H1 (cell line): ENCODE measurements at regions not wholly inside any gene's neighbourhood (a gene's known extent, or its start where the extent isn't known, plus 50 kb on each side); places are given as distances from the start of the nearest gene placed in this dataset.

Source experiments
- CBX8 ChIP-seq: fragments of 300-800, 300-1000 bp; sonication (generic); IDR thresholded peaks from 2 replicates; pipeline ENCODE4 v1.7.1; 2016; ENCODE audit warnings: low read depth, low read length, borderline replicate concordance
- CREB1 ChIP-seq: IDR thresholded peaks from 2 replicates; pipeline ENCODE4 v1.6.1; 2012; ENCODE audit warnings: inconsistent platforms
- EZH2 ChIP-seq: fragments of 200-600 bp; sonication (generic); IDR thresholded peaks from 2 replicates; pipeline ENCODE4 v1.7.1; 2012; ENCODE audit warnings: low read depth, mild to moderate bottlenecking, moderate library complexity, low read length, inconsistent platforms; ENCODE audit not compliant: severe bottlenecking
- JUND ChIP-seq: IDR thresholded peaks from 2 replicates; pipeline ENCODE4 v1.6.1; 2011; ENCODE audit warnings: mild to moderate bottlenecking, improper control_type of control experiment, low read length
- POLR2A ChIP-seq, 2 experiments: IDR thresholded peaks; 1 replicate in 1 of 2; 2 replicates in 1 of 2; pipeline ENCODE4 v1.6.1; 2011; ENCODE audit warnings: low read depth in 2 of 2, low read length in 2 of 2, mild to moderate bottlenecking in 2 of 2; ENCODE audit errors: control extremely low read depth in 1 of 2
- POLR2AphosphoS5 ChIP-seq: IDR thresholded peaks from 2 replicates; pipeline ENCODE4 v1.6.1; 2011; ENCODE audit warnings: low read depth, low read length
- RAD21 ChIP-seq, 2 experiments: IDR thresholded peaks in 1 of 2; conservative IDR thresholded peaks in 1 of 2; 2 replicates each; pipeline ENCODE4 v1.6.1; 2011; ENCODE audit warnings: low read depth in 2 of 2, low read length in 2 of 2, improper control_type of control experiment in 1 of 2, inconsistent platforms in 1 of 2, mild to moderate bottlenecking in 1 of 2, moderate library complexity in 1 of 2
- RBBP5 ChIP-seq: IDR thresholded peaks from 2 replicates; pipeline ENCODE4 v1.7.1; 2012; ENCODE audit warnings: low read depth, mild to moderate bottlenecking, inconsistent platforms, low read length, moderate library complexity, borderline replicate concordance
- SIN3A ChIP-seq, 2 experiments: IDR thresholded peaks in 1 of 2; conservative IDR thresholded peaks in 1 of 2; 2 replicates each; pipeline ENCODE4 v1.6.1; 2011 to 2012; ENCODE audit warnings: low read length in 2 of 2, improper control_type of control experiment in 1 of 2, low read depth in 1 of 2, mild to moderate bottlenecking in 1 of 2
- TCF12 ChIP-seq: IDR thresholded peaks from 2 replicates; pipeline ENCODE4 v1.6.1; 2011; ENCODE audit warnings: low read depth, mild to moderate bottlenecking, low read length
- TEAD4 ChIP-seq: IDR thresholded peaks from 2 replicates; pipeline ENCODE4 v1.6.1; 2012; ENCODE audit warnings: low read depth, low read length, inconsistent platforms, mixed read lengths
- ZNF274 ChIP-seq: IDR thresholded peaks from 2 replicates; pipeline ENCODE4 v1.7.0; 2012; ENCODE audit warnings: low read length, borderline replicate concordance; ENCODE audit errors: extremely low read depth
- TF ChIP-seq, protein P1 (sequence below), 3 experiments: IDR thresholded peaks; 1 replicate in 2 of 3; 2 replicates in 1 of 3; pipeline versions ENCODE4 v1.5.1 to v1.6.1; 2011; ENCODE audit warnings: low read length in 3 of 3, mild to moderate bottlenecking in 3 of 3, inconsistent platforms in 2 of 3, low read depth in 1 of 3, moderate library complexity in 1 of 3; ENCODE audit not compliant: insufficient read depth in 1 of 3; ENCODE audit errors: control extremely low read depth in 1 of 3
- TF ChIP-seq, protein P2 (sequence below): IDR thresholded peaks from 2 replicates; pipeline ENCODE4 v1.6.1; 2011; ENCODE audit warnings: low read depth, mild to moderate bottlenecking, low read length; ENCODE audit not compliant: insufficient read depth

DNA sequence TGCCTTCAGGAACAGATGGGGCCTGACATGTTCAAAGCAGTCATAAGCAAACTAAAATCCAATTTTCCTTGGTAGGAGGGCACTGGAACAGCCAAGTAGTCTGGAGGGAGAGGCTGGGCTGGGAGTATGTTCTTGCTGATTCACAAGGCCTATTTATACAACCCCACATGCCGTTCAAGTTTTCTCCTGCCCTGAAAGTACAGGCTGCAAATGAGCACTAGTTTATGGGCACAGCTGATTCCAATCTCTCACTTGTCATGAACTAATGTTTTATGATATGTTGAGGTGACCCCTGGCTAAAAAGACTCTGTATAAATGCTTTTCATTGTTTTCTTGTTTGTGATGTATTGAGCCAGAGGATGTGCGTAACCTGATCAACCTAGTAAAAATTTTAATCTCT lies 183.4 kb upstream of the SRD5A2 start:
- TF ChIP-seq RAD21 (IDR thresholded peaks at IDR 0.05 in 1 of 2, conservative IDR thresholded peaks at IDR 0.05 in 1 of 2; ENCODE audit: low read depth in 2 of 2, low read length in 2 of 2) (no peak), POLR2A (IDR thresholded peaks at IDR 0.05; ENCODE audit: control extremely low read depth in 1 of 2, low read depth in 2 of 2, low read length in 2 of 2) (no peak), SIN3A (conservative IDR thresholded peaks at IDR 0.05 in 1 of 2, IDR thresholded peaks at IDR 0.05 in 1 of 2; ENCODE audit: low read depth in 1 of 2, low read length in 2 of 2) (no peak), CBX8 (no peak), ZNF274 (no peak), TCF12 (no peak), EZH2 (no peak), POLR2AphosphoS5 (no peak), TEAD4 (no peak), CREB1 (no peak), RBBP5 (no peak), JUND (no peak)
- TF ChIP-seq, protein P1, sequence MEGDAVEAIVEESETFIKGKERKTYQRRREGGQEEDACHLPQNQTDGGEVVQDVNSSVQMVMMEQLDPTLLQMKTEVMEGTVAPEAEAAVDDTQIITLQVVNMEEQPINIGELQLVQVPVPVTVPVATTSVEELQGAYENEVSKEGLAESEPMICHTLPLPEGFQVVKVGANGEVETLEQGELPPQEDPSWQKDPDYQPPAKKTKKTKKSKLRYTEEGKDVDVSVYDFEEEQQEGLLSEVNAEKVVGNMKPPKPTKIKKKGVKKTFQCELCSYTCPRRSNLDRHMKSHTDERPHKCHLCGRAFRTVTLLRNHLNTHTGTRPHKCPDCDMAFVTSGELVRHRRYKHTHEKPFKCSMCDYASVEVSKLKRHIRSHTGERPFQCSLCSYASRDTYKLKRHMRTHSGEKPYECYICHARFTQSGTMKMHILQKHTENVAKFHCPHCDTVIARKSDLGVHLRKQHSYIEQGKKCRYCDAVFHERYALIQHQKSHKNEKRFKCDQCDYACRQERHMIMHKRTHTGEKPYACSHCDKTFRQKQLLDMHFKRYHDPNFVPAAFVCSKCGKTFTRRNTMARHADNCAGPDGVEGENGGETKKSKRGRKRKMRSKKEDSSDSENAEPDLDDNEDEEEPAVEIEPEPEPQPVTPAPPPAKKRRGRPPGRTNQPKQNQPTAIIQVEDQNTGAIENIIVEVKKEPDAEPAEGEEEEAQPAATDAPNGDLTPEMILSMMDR (IDR thresholded peaks at IDR 0.05; ENCODE audit: control extremely low read depth in 1 of 3, insufficient read depth in 1 of 3, low read depth in 1 of 3, low read length in 3 of 3) = no peak
- TF ChIP-seq, protein P2, sequence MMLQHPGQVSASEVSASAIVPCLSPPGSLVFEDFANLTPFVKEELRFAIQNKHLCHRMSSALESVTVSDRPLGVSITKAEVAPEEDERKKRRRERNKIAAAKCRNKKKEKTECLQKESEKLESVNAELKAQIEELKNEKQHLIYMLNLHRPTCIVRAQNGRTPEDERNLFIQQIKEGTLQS = no peak
